ENCODE measurements at regions not wholly inside any gene's neighbourhood (a gene's known extent, or its start where the extent isn't known, plus 50 kb on each side); places are given as distances from the start of the nearest gene placed in this dataset.
A peak's percentile ranks its signal among the peaks of the same experiment; 100 is the strongest.

DNA sequence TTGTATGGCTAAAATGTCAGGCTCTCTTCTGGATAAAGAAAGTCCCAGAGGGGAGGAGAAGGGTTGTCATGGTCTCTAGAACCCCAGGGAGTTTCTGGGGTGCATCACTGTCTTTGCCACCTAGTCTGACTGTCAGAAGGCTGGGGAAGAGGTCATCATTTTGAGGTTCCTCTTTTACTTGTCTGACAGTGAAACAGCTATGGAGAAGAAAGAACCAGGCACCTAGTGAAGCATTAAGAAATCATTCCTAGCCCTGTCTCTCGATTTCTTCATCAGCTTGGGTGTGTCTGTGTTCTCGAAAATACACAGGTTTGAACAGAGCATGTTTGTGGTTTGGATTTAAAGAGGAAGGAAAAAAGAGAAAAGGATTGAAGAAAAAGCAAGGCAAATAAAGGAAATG is 158.7 kb upstream of the LRIG3 start:
- Mint-ChIP-seq H3K9me3 (no peaks in the 10 kb centered on the region), H3K4me1 (ENCODE audit: low read depth) (no peaks in the 10 kb centered on the region), H3K4me3 (no peak overlapping the region), H3K27me3 (ENCODE audit: low read depth) (peaks cover 3% of the 10 kb centered on the region), H3K36me3 (ENCODE audit: insufficient read depth) (no peaks in the 10 kb centered on the region)
- no peak for DNase-seq
- ATAC-seq: no peak

DNA sequence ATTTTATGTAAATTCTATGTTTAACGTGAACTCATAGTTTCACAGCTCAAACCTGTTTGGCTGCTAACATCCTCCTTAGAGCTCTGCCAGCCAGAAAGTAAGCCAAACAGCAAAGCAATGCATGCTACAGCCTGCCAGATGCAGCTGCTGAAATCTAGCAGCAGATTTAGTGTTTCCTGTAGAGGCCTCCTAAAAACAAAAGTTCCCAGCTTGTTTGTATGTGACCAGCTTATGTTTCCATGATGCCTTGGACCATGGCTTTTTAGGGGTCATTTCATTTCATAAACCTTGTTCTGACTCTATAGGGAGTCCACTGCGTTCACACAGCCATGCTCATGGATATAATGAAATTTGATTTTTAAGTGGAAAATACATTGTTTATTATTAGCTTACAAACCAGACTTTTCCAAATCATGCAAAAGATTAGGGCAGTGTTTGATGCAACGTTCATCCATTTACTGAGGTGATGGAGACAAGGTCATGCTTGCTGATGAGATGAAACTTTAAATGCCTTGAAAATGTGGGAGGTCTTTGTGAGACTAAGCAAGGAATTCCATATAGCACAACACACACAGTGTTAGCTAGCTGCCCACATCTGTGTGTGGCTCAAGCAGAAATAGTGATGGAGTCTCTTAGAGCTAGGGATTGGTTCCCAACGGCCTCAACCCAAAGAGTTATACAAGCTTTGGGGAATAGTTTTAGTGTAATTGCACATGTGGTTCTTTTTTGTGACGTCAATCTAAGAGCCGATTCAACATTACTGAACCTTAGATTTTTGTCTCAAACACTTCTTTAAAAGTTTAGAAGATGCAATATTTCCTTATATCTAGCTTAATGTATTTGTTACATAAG is 157.5 kb upstream of the LRIG3 start:
- Mint-ChIP-seq H3K36me3 (ENCODE audit: insufficient read depth) (no peaks in the 10 kb centered on the region), H3K4me3 (no peak overlapping the region), H3K9me3 (no peaks in the 10 kb centered on the region), H3K4me1 (ENCODE audit: low read depth) (no peaks in the 10 kb centered on the region), H3K27me3 (ENCODE audit: low read depth) (no peaks in the 10 kb centered on the region)
- ATAC-seq (no peak), DNase-seq (no peak)

DNA sequence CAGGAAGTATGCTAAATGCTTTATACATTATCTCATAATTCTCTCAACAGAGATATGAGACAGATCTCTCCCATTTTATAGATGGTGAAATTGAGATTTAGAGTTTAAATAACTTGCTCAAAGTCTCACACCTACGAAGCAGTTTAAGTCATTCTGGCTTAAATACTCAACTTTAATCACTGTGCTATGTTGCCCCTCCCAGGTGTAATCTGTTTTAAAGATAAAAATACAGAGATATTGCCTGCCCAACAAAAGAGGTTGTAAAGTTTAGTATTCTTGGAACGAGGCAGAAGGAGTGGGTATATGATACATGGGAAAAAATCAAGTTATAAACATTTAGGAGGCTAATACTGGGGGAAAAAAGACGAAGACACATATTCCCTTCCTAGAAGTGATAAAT is 156.8 kb upstream of the LRIG3 start:
- Mint-ChIP-seq H3K36me3 (ENCODE audit: insufficient read depth) (no peaks in the 10 kb centered on the region), H3K27me3 (ENCODE audit: low read depth) (no peaks in the 10 kb centered on the region), H3K9me3 (no peaks in the 10 kb centered on the region), H3K4me1 (ENCODE audit: low read depth) (no peaks in the 10 kb centered on the region), H3K4me3 (no peak overlapping the region)
- ATAC-seq (no peak), DNase-seq (no peak)

DNA sequence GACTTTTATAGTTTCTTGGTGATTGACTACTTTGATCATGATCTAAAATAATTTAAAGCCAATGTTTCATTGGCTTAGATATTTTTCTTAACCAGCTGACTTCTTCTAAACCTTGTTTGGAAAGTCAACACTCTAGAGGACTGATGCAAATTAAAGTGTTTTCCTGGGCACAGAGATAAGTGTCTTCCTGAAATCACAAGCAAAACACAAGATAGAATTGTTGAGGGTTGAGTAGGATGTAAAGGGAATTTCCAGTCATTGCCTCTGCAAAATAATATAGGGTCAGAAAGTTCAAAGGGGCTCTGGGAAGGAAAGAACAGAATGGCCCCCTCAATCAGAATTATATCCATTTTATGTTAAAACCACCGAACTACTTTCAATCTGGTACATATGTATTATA is 156.3 kb upstream of the LRIG3 start:
- Mint-ChIP-seq H3K27me3 (ENCODE audit: low read depth) (no peaks in the 10 kb centered on the region), H3K4me3 (no peak overlapping the region), H3K36me3 (ENCODE audit: insufficient read depth) (no peaks in the 10 kb centered on the region), H3K9me3 (no peaks in the 10 kb centered on the region), H3K4me1 (ENCODE audit: low read depth) (no peaks in the 10 kb centered on the region)
- DNase-seq: no peak
- no peak for ATAC-seq

DNA sequence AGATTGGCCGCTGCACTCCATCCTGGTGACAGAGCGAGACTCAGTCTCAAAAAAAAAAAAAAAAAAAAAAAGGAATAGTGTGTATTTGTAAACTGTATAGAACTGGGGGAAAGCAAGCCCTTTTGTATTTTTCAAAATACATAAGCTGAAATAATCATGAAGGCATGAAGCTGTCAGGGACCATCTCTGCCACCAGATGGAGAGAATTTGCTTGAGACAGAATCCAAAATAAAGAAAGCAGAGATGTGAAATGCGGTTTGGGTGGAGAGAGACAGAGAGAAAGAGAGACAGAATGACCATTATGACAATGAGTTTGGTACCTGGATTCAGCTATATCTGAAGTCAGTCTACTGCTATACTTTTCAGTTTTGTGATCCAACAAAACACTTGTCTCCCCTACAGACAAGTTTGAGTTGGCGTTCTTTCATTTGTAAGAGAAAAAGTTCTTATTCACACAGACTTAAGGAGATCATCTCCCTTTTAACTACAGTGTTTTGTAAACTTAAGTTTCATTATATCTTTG is 155.7 kb upstream of the LRIG3 start:
- DNase-seq (no peak), ATAC-seq (no peak)
- H3K36me3 Mint-ChIP-seq (ENCODE audit: insufficient read depth): no peaks in the 10 kb centered on the region
- H3K4me3 Mint-ChIP-seq: no peak overlapping the region
- no peaks in the 10 kb centered on the region for H3K27me3 Mint-ChIP-seq (ENCODE audit: low read depth)
- H3K4me1 Mint-ChIP-seq (ENCODE audit: low read depth): no peaks in the 10 kb centered on the region
- no peaks in the 10 kb centered on the region for H3K9me3 Mint-ChIP-seq

DNA sequence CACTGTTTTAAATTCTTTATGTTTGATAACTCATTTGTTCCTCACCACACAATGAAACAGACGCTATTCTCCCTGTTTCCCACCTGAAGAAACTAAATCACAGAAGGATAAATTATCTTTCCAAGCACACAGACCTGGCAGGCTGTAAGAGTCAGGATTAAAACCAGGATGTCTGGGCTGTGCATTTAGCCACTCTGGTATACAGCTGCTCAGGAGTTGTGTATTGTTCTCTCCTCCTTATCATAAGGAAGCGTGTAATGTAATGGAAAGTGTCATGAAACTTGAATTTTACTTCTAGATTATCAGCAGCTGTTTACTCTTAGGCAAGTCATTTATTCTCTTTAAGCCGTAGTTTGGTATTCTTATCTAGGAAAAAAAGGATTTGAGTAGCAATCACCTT is 154.8 kb upstream of the LRIG3 start:
- DNase-seq (no peak), ATAC-seq (no peak)
- no peak overlapping the region for H3K4me3 Mint-ChIP-seq
- H3K9me3 Mint-ChIP-seq: no peaks in the 10 kb centered on the region
- H3K4me1 Mint-ChIP-seq (ENCODE audit: low read depth): no peaks in the 10 kb centered on the region
- no peaks in the 10 kb centered on the region for H3K36me3 Mint-ChIP-seq (ENCODE audit: insufficient read depth)
- H3K27me3 Mint-ChIP-seq (ENCODE audit: low read depth): no peaks in the 10 kb centered on the region

DNA sequence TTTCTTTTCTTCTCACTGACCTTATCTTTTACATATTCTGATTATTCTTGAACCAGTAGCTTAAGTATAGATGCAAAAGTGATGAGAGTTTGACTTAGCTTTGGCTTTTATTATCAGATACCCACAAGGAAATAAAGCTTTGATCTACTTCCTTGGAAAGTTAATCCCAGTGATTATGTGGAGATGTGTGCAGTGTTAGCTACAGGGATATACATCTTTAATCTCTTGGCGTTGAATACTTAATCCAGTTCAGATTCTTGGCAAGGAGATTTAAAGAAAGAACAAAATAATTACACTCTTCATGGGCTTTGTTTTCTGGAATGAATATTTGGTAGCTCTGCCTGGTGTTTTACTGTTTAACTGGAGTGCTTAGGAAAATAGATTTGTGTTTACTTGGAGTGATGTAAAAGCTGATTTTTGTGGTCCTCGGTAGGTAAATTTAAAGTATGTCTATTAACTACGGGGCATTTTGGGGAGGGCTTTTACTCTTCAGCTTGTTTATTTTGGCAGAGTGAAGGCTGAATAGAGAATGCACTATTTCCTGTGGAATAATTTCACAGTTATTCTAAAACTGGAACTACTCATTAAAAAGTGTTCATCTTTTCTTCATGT is 150.1 kb upstream of the LRIG3 start:
- H3K4me3 Mint-ChIP-seq: no peak overlapping the region
- DNase-seq (no peak), ATAC-seq (no peak)
- H3K4me1 Mint-ChIP-seq (ENCODE audit: low read depth): no peaks in the 10 kb centered on the region
- no peaks in the 10 kb centered on the region for H3K9me3 Mint-ChIP-seq
- H3K36me3 Mint-ChIP-seq (ENCODE audit: insufficient read depth): no peaks in the 10 kb centered on the region
- H3K27me3 Mint-ChIP-seq (ENCODE audit: low read depth): no peaks in the 10 kb centered on the region

DNA sequence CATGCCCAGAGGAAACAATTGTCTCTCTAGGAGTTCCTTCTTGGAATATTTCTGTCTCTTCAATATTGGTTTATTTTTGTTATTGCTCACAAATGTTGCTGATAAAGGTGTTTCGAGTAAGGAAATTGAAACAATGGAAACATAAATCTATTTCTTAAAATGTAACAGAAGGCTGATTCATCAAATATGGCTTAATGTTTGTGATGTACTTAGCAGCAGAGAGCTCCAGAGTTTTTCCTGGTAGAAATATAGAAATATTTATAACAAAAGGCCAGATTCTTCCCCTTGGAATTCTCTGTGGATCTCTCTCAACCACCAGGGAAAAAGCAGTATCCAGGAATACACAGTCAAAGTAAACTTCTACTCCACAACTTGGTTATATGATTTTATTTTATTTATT is 149.2 kb upstream of the LRIG3 start:
- no peaks in the 10 kb centered on the region for H3K9me3 Mint-ChIP-seq

DNA sequence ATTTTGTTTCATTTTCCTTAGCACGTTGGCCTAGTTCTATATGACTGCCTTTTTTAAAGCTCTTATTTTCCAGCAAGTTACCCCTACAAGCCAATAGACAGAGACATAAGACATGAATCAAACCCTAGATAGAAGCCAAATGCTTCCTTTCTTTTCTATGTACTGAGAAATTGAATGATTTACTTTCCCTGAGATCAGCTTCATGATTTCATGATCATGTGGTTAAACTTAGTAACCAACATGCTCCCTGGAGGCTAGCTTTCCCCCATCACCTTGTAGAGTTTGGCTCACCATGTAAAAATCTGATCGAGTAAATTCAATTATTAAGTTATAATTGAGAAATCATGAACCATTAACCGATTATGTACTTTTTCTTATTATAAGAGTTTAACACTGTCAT is 148.1 kb upstream of the LRIG3 start:
- Mint-ChIP-seq H3K36me3 (ENCODE audit: insufficient read depth) (no peaks in the 10 kb centered on the region), H3K27me3 (ENCODE audit: low read depth) (no peaks in the 10 kb centered on the region), H3K4me3 (no peak overlapping the region), H3K9me3 (no peaks in the 10 kb centered on the region), H3K4me1 (ENCODE audit: low read depth) (no peaks in the 10 kb centered on the region)
- DNase-seq (no peak), ATAC-seq (no peak)

More for the DNA sequence above, 149.2 kb upstream of the LRIG3 start:
- Mint-ChIP-seq H3K36me3 (ENCODE audit: insufficient read depth) (no peaks in the 10 kb centered on the region), H3K4me3 (no peak overlapping the region), H3K4me1 (ENCODE audit: low read depth) (no peaks in the 10 kb centered on the region), H3K27me3 (ENCODE audit: low read depth) (no peaks in the 10 kb centered on the region)
- ATAC-seq: no peak
- no peak for DNase-seq

DNA sequence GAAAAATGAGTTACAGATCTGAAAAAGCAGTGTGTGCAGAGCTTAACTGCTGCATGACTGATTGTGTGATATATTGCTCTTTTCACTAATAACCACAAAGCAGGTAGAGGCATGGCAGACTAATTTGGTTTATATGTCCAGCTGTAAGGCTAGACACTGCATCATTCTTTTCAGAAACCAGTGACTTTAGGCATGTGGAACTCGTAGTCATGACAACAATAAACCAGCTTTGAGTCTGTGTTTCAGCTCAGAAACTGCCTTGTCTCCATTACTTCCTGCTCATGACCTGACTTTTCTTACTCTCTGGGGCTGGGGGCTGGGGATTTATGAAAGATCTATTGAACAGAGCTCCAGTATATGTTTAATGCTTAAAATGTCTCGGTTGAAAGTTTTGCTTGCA is 146.8 kb upstream of the LRIG3 start:
- ATAC-seq (no peak), DNase-seq (no peak)
- Mint-ChIP-seq H3K4me3 (no peak overlapping the region), H3K9me3 (no peaks in the 10 kb centered on the region), H3K4me1 (ENCODE audit: low read depth) (no peaks in the 10 kb centered on the region), H3K27me3 (ENCODE audit: low read depth) (no peaks in the 10 kb centered on the region), H3K36me3 (ENCODE audit: insufficient read depth) (no peaks in the 10 kb centered on the region)

DNA sequence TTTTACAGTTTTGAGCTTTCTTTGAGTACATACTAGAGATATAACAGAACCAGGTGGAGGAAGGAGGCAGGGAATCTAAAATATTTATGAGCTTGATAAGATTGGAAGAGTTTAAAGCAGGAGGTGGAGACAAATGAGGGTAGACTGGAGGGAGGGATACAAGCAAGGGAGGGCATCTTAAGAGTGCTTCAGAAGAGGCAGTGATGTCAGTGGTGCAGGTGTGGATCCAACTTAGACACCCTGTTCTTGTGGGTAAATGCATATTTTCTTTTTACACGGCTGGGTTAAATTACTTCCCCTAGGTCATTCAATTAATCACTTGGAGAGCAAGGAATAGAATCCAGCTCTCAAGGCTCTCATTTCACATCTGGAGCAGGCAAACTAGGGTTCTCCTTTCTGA is 146.1 kb upstream of the LRIG3 start:
- Mint-ChIP-seq H3K27me3 (ENCODE audit: low read depth) (no peaks in the 10 kb centered on the region), H3K36me3 (ENCODE audit: insufficient read depth) (no peaks in the 10 kb centered on the region), H3K4me1 (ENCODE audit: low read depth) (no peaks in the 10 kb centered on the region), H3K4me3 (no peak overlapping the region), H3K9me3 (no peaks in the 10 kb centered on the region)
- no peak for DNase-seq
- no peak for ATAC-seq

DNA sequence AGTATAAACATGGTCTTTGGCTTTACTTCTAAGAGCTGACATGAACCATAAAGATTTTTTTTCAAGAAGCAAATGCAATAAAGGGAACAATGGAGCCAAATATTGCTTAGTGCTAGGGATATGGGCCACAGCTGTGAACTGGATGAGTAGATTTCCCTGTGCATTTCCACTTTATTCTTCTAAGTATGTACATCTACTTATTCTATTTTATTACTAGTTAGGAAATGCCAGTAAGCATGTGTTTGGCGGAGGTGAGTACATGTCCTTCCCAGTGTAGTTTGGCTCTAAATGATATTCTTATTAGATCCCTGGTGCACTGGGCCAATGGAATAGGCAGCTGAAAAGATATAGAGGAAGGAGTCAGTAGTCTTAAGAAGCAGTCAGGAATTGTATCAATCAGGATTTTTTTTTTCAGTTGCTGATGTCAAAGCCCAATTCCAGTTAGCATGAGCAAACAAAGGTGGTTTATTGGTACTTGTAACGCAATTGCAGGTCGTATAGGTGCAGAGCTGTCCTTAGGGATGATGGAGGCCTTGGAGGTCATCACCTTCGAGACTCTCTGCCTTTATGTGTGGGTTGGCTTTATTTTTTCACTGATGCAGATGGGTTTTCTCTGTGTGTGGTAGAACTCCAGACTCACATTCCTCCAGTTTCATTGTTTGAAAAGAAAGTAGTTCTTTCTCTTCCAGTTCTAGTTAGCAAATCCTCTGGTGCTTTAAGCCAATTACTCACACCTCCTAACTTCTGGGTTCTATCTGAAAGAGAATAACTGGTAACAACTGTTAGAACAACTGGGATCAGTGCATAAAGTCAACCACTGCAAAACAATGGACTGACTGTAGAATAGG is 139.0 kb upstream of the LRIG3 start:
- Mint-ChIP-seq H3K36me3 (ENCODE audit: insufficient read depth) (no peaks in the 10 kb centered on the region), H3K9me3 (no peaks in the 10 kb centered on the region), H3K4me1 (ENCODE audit: low read depth) (no peaks in the 10 kb centered on the region), H3K27me3 (ENCODE audit: low read depth) (no peaks in the 10 kb centered on the region), H3K4me3 (no peak overlapping the region)
- DNase-seq (no peak), ATAC-seq (no peak)

DNA sequence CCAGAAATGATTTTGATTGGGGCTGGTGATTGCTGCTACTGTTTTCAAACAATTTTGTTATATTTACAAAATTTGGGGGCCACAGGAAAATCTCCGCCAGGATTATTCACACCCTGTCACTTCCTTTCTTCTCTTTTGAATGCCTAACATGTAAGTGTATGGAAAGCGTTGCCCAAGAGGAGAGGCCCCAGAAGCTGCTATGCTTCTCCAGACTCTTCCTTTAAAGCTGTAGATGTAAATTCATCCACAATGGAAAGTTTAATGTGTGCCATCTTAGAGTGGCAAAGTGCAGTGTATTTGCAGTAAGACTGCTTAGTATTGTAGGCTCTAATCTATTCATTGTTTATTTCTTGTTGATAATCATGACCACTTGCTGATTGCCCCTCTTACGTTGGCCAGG is 136.7 kb upstream of the LRIG3 start:
- Mint-ChIP-seq H3K4me3 (no peak overlapping the region), H3K4me1 (ENCODE audit: low read depth) (no peaks in the 10 kb centered on the region), H3K9me3 (no peaks in the 10 kb centered on the region), H3K36me3 (ENCODE audit: insufficient read depth) (no peaks in the 10 kb centered on the region), H3K27me3 (ENCODE audit: low read depth) (no peaks in the 10 kb centered on the region)
- DNase-seq (no peak), ATAC-seq (no peak)

DNA sequence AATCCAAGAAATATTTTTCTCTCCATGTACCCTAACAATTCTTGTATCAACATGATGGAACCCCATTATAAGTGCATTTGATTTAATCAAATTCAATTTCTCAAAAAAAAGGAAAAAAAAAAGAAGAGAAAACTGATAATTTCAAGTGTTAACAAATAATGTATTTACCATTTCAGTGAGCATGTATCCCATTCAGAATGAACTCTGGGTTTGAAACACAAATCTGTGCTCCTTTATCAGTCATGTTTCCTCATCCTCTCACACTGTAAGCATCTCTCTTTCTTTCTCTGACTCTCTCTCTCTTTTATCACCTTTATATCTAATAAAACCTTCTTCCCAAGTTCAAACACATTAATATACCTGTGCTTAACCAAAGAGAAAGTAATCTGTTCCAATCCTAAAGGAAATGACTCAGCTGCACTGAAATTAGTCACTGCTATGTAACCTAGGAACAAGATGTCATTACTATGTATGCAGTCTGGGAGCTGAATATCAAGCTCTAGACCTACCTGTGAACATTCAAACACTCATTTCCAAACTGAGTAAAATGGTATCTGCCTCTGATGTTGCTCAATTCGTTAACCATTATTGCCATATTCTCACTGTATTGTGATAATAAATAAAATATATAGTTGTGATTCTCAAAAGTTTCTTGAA is 135.0 kb upstream of the LRIG3 start:
- no peak for DNase-seq
- no peaks in the 10 kb centered on the region for H3K9me3 Mint-ChIP-seq
- H3K4me1 Mint-ChIP-seq (ENCODE audit: low read depth): no peaks in the 10 kb centered on the region
- ATAC-seq: peak; percentile 40 to 43
- H3K27me3 Mint-ChIP-seq (ENCODE audit: low read depth): no peaks in the 10 kb centered on the region
- no peaks in the 10 kb centered on the region for H3K36me3 Mint-ChIP-seq (ENCODE audit: insufficient read depth)
- H3K4me3 Mint-ChIP-seq: no peak overlapping the region

Measured in activated T-cell treated with anti-CD3 and anti-CD28 coated beads, Interleukin-2, amount 50 U/mL, for 4 hours (primary cell).